ENCODE measurements at regions not wholly inside any gene's neighbourhood (a gene's known extent, or its start where the extent isn't known, plus 50 kb on each side); places are given as distances from the start of the nearest gene placed in this dataset.

GRCh38 chr3:70608434-70608833, 296.0 kb upstream of the MDFIC2 start:
- Histone ChIP-seq H3K27me3 (no peaks in the 10 kb centered on the region), H3K9me3 (no peaks in the 10 kb centered on the region), H3K4me3 (no peak overlapping the region), H3K36me3 (no peaks in the 10 kb centered on the region), H3K27ac (no peak overlapping the region), H3K4me1 (no peaks in the 10 kb centered on the region)
- no peak for DNase-seq
- intact Hi-C loops (cut with DNase I; ENCODE audit: low total_unique reads), result no loop called here
- TF ChIP-seq CTCF (IDR thresholded peaks at IDR 0.05 in 4 of 5, conservative IDR thresholded peaks at IDR 0.05 in 1 of 5) (no peak), POLR2A (IDR thresholded peaks at IDR 0.05) (no peak)
- in situ Hi-C loops (cut with MboI; ENCODE audit: low sequenced_read_pairs in 4 of 4), result no loop called here
- no peak for ATAC-seq

- no peaks in the 10 kb centered on the region for H3K4me1 ChIP-seq
- DNase-seq (no peak), ATAC-seq (no peak)
- intact Hi-C loops (cut with DNase I; ENCODE audit: low total_unique reads), result no loop called here
- no peak overlapping the region for H3K27ac ChIP-seq
- no peaks in the 10 kb centered on the region for H3K36me3 ChIP-seq
- H3K9me3 ChIP-seq, result no peaks in the 10 kb centered on the region
- no peaks in the 10 kb centered on the region for H3K27me3 ChIP-seq
- in situ Hi-C loops (cut with MboI; ENCODE audit: low sequenced_read_pairs in 4 of 4), result no loop called here
- TF ChIP-seq CTCF (IDR thresholded peaks at IDR 0.05 in 4 of 5, conservative IDR thresholded peaks at IDR 0.05 in 1 of 5) (no peak), POLR2A (IDR thresholded peaks at IDR 0.05) (no peak)
- no peak overlapping the region for H3K4me3 ChIP-seq
These were observed 295.0 kb upstream of the MDFIC2 start for GRCh38 chr3:70607469-70607868.

- ATAC-seq (no peak), DNase-seq (no peak)
- no peaks in the 10 kb centered on the region for H3K9me3 ChIP-seq
- H3K27me3 ChIP-seq, result no peaks in the 10 kb centered on the region
- no peak overlapping the region for H3K4me3 ChIP-seq
- H3K36me3 ChIP-seq, result no peaks in the 10 kb centered on the region
- TF ChIP-seq POLR2A (IDR thresholded peaks at IDR 0.05), result no peak
- no peak for TF ChIP-seq CTCF (IDR thresholded peaks at IDR 0.05 in 4 of 5, conservative IDR thresholded peaks at IDR 0.05 in 1 of 5)
- no peaks in the 10 kb centered on the region for H3K4me1 ChIP-seq
- in situ Hi-C loops (cut with MboI; ENCODE audit: low sequenced_read_pairs in 4 of 4) (no loop called here), intact Hi-C loops (cut with DNase I; ENCODE audit: low total_unique reads) (no loop called here)
- no peak overlapping the region for H3K27ac ChIP-seq
These were observed 293.6 kb upstream of the MDFIC2 start for GRCh38 chr3:70606018-70606417.

GRCh38 chr3:70603103-70603502, 290.7 kb upstream of the MDFIC2 start:
- Histone ChIP-seq H3K4me1 (no peaks in the 10 kb centered on the region), H3K27me3 (no peaks in the 10 kb centered on the region), H3K36me3 (no peaks in the 10 kb centered on the region), H3K9me3 (no peaks in the 10 kb centered on the region), H3K27ac (no peak overlapping the region), H3K4me3 (no peak overlapping the region)
- intact Hi-C loops (cut with DNase I; ENCODE audit: low total_unique reads) (no loop called here), in situ Hi-C loops (cut with MboI; ENCODE audit: low sequenced_read_pairs in 4 of 4) (no loop called here)
- TF ChIP-seq CTCF (IDR thresholded peaks at IDR 0.05 in 4 of 5, conservative IDR thresholded peaks at IDR 0.05 in 1 of 5) (no peak), POLR2A (IDR thresholded peaks at IDR 0.05) (no peak)
- no peak for DNase-seq
- no peak for ATAC-seq

- Histone ChIP-seq H3K27ac (no peak overlapping the region), H3K9me3 (no peaks in the 10 kb centered on the region), H3K36me3 (no peaks in the 10 kb centered on the region), H3K4me1 (no peaks in the 10 kb centered on the region), H3K27me3 (no peaks in the 10 kb centered on the region), H3K4me3 (no peak overlapping the region)
- intact Hi-C loops (cut with DNase I; ENCODE audit: low total_unique reads), result no loop called here
- in situ Hi-C loops (cut with MboI; ENCODE audit: low sequenced_read_pairs in 4 of 4), result no loop called here
- DNase-seq, result no peak
- ATAC-seq, result no peak
- TF ChIP-seq POLR2A (IDR thresholded peaks at IDR 0.05), result no peak
- TF ChIP-seq CTCF (IDR thresholded peaks at IDR 0.05 in 4 of 5, conservative IDR thresholded peaks at IDR 0.05 in 1 of 5), result no peak
These were observed 284.9 kb upstream of the MDFIC2 start for GRCh38 chr3:70597312-70597711.

Data from gastrocnemius medialis (tissue), 4 donors.